ENCODE measurements at regions not wholly inside any gene's neighbourhood (a gene's known extent, or its start where the extent isn't known, plus 50 kb on each side); places are given as distances from the start of the nearest gene placed in this dataset.

- no peaks in the 10 kb centered on the region for H3K9me2 ChIP-seq (replicated peaks; ENCODE audit: low read depth, low read length)
- no peaks in the 10 kb centered on the region for H3K27me3 ChIP-seq (ENCODE audit: insufficient read depth, low read length, poor library complexity, severe bottlenecking)
- TF ChIP-seq CTCF (conservative IDR thresholded peaks at IDR 0.05; ENCODE audit: low read length) (no peak), EZH2phosphoT487 (IDR thresholded peaks at IDR 0.05; ENCODE audit: borderline replicate concordance) (no peak)
- no peak overlapping the region for H3K4me3 ChIP-seq (ENCODE audit: low read length, poor library complexity, severe bottlenecking)
- no peaks in the 10 kb centered on the region for H4K20me1 ChIP-seq (ENCODE audit: insufficient read depth, low read length, poor library complexity, severe bottlenecking)
- H3K4me2 ChIP-seq (ENCODE audit: low read depth, low read length, poor library complexity, severe bottlenecking): no peak overlapping the region
- no peaks in the 10 kb centered on the region for H3K4me1 ChIP-seq (ENCODE audit: insufficient read depth, low read length, poor library complexity, severe bottlenecking)
- no peaks in the 10 kb centered on the region for H3K9me3 ChIP-seq (ENCODE audit: insufficient read depth, low read depth, low read length)
- no peak overlapping the region for H2AFZ ChIP-seq (ENCODE audit: low read length)
- H3K36me3 ChIP-seq (ENCODE audit: insufficient read depth, low read length): no peaks in the 10 kb centered on the region
- H3K79me2 ChIP-seq (ENCODE audit: insufficient read depth, low read length): no peaks in the 10 kb centered on the region
- no peak overlapping the region for H3K9ac ChIP-seq (ENCODE audit: low read depth, low read length, poor library complexity, severe bottlenecking)
- no peaks in the 10 kb centered on the region for H3F3A ChIP-seq (ENCODE audit: low read depth)
Measured at GRCh38 chr20:40470445-40471260, 218.4 kb downstream of the MAFB start.

- Histone ChIP-seq H3K27me3 (ENCODE audit: insufficient read depth, low read length, poor library complexity, severe bottlenecking) (no peaks in the 10 kb centered on the region), H2AFZ (ENCODE audit: low read length) (no peak overlapping the region), H3K9me3 (ENCODE audit: insufficient read depth, low read depth, low read length) (no peaks in the 10 kb centered on the region), H3F3A (ENCODE audit: low read depth) (no peaks in the 10 kb centered on the region), H3K9me2 (replicated peaks; ENCODE audit: low read depth, low read length) (no peaks in the 10 kb centered on the region), H4K20me1 (ENCODE audit: insufficient read depth, low read length, poor library complexity, severe bottlenecking) (no peaks in the 10 kb centered on the region), H3K4me1 (ENCODE audit: insufficient read depth, low read length, poor library complexity, severe bottlenecking) (no peaks in the 10 kb centered on the region), H3K4me2 (ENCODE audit: low read depth, low read length, poor library complexity, severe bottlenecking) (no peak overlapping the region), H3K79me2 (ENCODE audit: insufficient read depth, low read length) (no peaks in the 10 kb centered on the region), H3K9ac (ENCODE audit: low read depth, low read length, poor library complexity, severe bottlenecking) (no peak overlapping the region), H3K36me3 (ENCODE audit: insufficient read depth, low read length) (no peaks in the 10 kb centered on the region), H3K4me3 (ENCODE audit: low read length, poor library complexity, severe bottlenecking) (no peak overlapping the region)
- no peak for TF ChIP-seq EZH2phosphoT487 (IDR thresholded peaks at IDR 0.05; ENCODE audit: borderline replicate concordance)
- TF ChIP-seq CTCF (conservative IDR thresholded peaks at IDR 0.05; ENCODE audit: low read length): no peak
Measured at GRCh38 chr20:40468759-40469158, 220.3 kb downstream of the MAFB start.

- Histone ChIP-seq H3K36me3 (ENCODE audit: insufficient read depth, low read length) (no peaks in the 10 kb centered on the region), H3K4me1 (ENCODE audit: insufficient read depth, low read length, poor library complexity, severe bottlenecking) (no peaks in the 10 kb centered on the region), H3K9ac (ENCODE audit: low read depth, low read length, poor library complexity, severe bottlenecking) (no peak overlapping the region), H2AFZ (ENCODE audit: low read length) (no peak overlapping the region), H3K79me2 (ENCODE audit: insufficient read depth, low read length) (no peaks in the 10 kb centered on the region), H3K4me3 (ENCODE audit: low read length, poor library complexity, severe bottlenecking) (no peak overlapping the region), H3K9me2 (replicated peaks; ENCODE audit: low read depth, low read length) (no peaks in the 10 kb centered on the region), H4K20me1 (ENCODE audit: insufficient read depth, low read length, poor library complexity, severe bottlenecking) (no peaks in the 10 kb centered on the region), H3F3A (ENCODE audit: low read depth) (no peaks in the 10 kb centered on the region), H3K4me2 (ENCODE audit: low read depth, low read length, poor library complexity, severe bottlenecking) (no peak overlapping the region), H3K27me3 (ENCODE audit: insufficient read depth, low read length, poor library complexity, severe bottlenecking) (no peaks in the 10 kb centered on the region), H3K9me3 (ENCODE audit: insufficient read depth, low read depth, low read length) (no peaks in the 10 kb centered on the region)
- TF ChIP-seq CTCF (conservative IDR thresholded peaks at IDR 0.05; ENCODE audit: low read length): no peak
- no peak for TF ChIP-seq EZH2phosphoT487 (IDR thresholded peaks at IDR 0.05; ENCODE audit: borderline replicate concordance)
Measured at GRCh38 chr20:40467703-40468411, 221.2 kb downstream of the MAFB start.
